Endothelial cell of umbilical vein (primary cell): ENCODE measurements at regions not wholly inside any gene's neighbourhood (a gene's known extent, or its start where the extent isn't known, plus 50 kb on each side); places are given as distances from the start of the nearest gene placed in this dataset.

Experiments
- BruUV-seq: library from RNA; stranded (reverse); fragments of 400-500 nt; replicated peaks from 2 replicates; lab custom pipeline; 2021; lab: Mats Ljungman, UMichigan
- CTCF ChIA-PET: fragments of 300-600, 350-600 bp; sonication (Branson Sonifier 250); formaldehyde crosslinking; loops from one replicate; lab custom pipeline; 2021; ENCODE audit warnings: antibody characterized with exemption, inconsistent platforms; lab: Charles Lee
- POLR2A ChIA-PET: fragments of 300-600, 350-600 bp; sonication (Branson Sonifier 250); formaldehyde crosslinking; loops from one replicate; lab custom pipeline; 2021; ENCODE audit warnings: antibody characterized with exemption, inconsistent platforms; lab: Charles Lee
- DNase-seq: peaks from one replicate; pipeline ENCODE4 v3.0.0-alpha.2; 2011; ENCODE audit warnings: low read depth, low spot score
- FAIRE-seq: peaks from 2 replicates; lab custom pipeline; 2011; peaks lifted over from hg19 to GRCh38; lab: Jason Lieb, UNC
- H2AFZ ChIP-seq: 2 replicates; pipeline ENCODE4 v1.6.0; 2012; ENCODE audit warnings: low read depth, low read length, control low read depth, inconsistent platforms
- H3K27ac ChIP-seq: 2 replicates; pipeline ENCODE4 v1.5.1; 2011; ENCODE audit warnings: low read depth, mild to moderate bottlenecking, control low read depth, low read length, moderate library complexity; ENCODE audit not compliant: insufficient read depth
- H3K27me3 ChIP-seq, 2 experiments: 2 replicates each; pipeline versions ENCODE4 v1.6.0 to v1.6.1; 2011; ENCODE audit warnings: low read length in 2 of 2, mixed read lengths in 1 of 2; ENCODE audit not compliant: control insufficient read depth in 2 of 2, insufficient read depth in 2 of 2
- H3K36me3 ChIP-seq, 2 experiments: 2 replicates in 1 of 2; 3 replicates in 1 of 2; pipeline ENCODE4 v1.5.1; 2011; ENCODE audit warnings: low read length in 2 of 2, mild to moderate bottlenecking in 1 of 2, moderate library complexity in 1 of 2; ENCODE audit not compliant: control insufficient read depth in 2 of 2, insufficient read depth in 2 of 2; ENCODE audit errors: extremely low read depth in 1 of 2
- H3K4me1 ChIP-seq: 3 replicates; pipeline ENCODE4 v1.5.1; 2011; ENCODE audit warnings: mild to moderate bottlenecking, low read length; ENCODE audit not compliant: control insufficient read depth, insufficient read depth; ENCODE audit errors: extremely low read depth
- H3K4me2 ChIP-seq: 2 replicates; pipeline ENCODE4 v1.6.1; 2011; ENCODE audit warnings: low read length, control low read depth, mixed read lengths; ENCODE audit not compliant: insufficient read depth
- H3K4me3 ChIP-seq, 3 experiments: fragments of 200-600 bp in 1 of 3; sonication (generic), shearing (Covaris generic) in 1 of 3; replicated peaks in 1 of 3; 2 replicates each; pipeline ENCODE4 v1.5.1; 2011 to 2016; ENCODE audit warnings: control low read depth in 3 of 3, low read length in 3 of 3, mild to moderate bottlenecking in 2 of 3, inconsistent platforms in 1 of 3, low read depth in 1 of 3, moderate library complexity in 1 of 3; ENCODE audit not compliant: insufficient read depth in 1 of 3
- H3K79me2 ChIP-seq: 2 replicates; pipeline ENCODE4 v1.6.0; 2012; ENCODE audit warnings: low read length, inconsistent platforms; ENCODE audit not compliant: control insufficient read depth, insufficient read depth
- H3K9ac ChIP-seq: replicated peaks from 2 replicates; pipeline ENCODE3; 2011; ENCODE audit warnings: low read length, control low read depth; ENCODE audit not compliant: insufficient read depth; ENCODE audit errors: extremely low read depth
- H3K9me1 ChIP-seq: replicated peaks from 3 replicates; pipeline ENCODE4 v1.6.0; 2011; ENCODE audit warnings: mild to moderate bottlenecking, low read length; ENCODE audit not compliant: control insufficient read depth, insufficient read depth; ENCODE audit errors: extremely low read depth
- H3K9me3 ChIP-seq: replicated peaks from 2 replicates; pipeline ENCODE4 v1.5.1; 2012; ENCODE audit warnings: low read length, inconsistent platforms; ENCODE audit not compliant: control insufficient read depth, insufficient read depth
- H4K20me1 ChIP-seq: replicated peaks from 2 replicates; pipeline ENCODE3; 2011; ENCODE audit warnings: mild to moderate bottlenecking, low read length; ENCODE audit not compliant: control insufficient read depth, insufficient read depth; ENCODE audit errors: extremely low read depth
- EZH2 ChIP-seq: IDR thresholded peaks from 2 replicates; pipeline ENCODE4 v1.6.1; 2012; ENCODE audit warnings: borderline replicate concordance, low read depth, mild to moderate bottlenecking, moderate library complexity, low read length, inconsistent platforms; ENCODE audit not compliant: severe bottlenecking
- FOS ChIP-seq: IDR thresholded peaks from 2 replicates; pipeline ENCODE4 v1.6.1; 2011; ENCODE audit warnings: mild to moderate bottlenecking, low read length, moderate library complexity, borderline replicate concordance; ENCODE audit not compliant: insufficient read depth
- GATA2 ChIP-seq: IDR thresholded peaks from 2 replicates; pipeline ENCODE4 v1.7.0; 2011; ENCODE audit warnings: low read depth, mild to moderate bottlenecking, moderate library complexity, mixed read lengths, low read length; ENCODE audit not compliant: insufficient read length, insufficient read depth
- JUN ChIP-seq: IDR thresholded peaks from 2 replicates; pipeline ENCODE4 v1.6.1; 2011; ENCODE audit warnings: borderline replicate concordance, low read depth; ENCODE audit not compliant: insufficient read length, insufficient read depth
- MYC ChIP-seq: IDR thresholded peaks from one replicate; pipeline ENCODE4 v1.6.1; 2011; ENCODE audit warnings: mild to moderate bottlenecking, low read depth, low read length
- POLR2A ChIP-seq: IDR thresholded peaks from 2 replicates; pipeline ENCODE4 v1.6.1; 2012; ENCODE audit warnings: low read depth, mild to moderate bottlenecking, control low read depth, low read length
- POLR2AphosphoS5 ChIP-seq: IDR thresholded peaks from 2 replicates; pipeline ENCODE4 v1.6.1; 2012; ENCODE audit warnings: low read depth, mild to moderate bottlenecking, control low read depth, low read length, moderate library complexity; ENCODE audit not compliant: insufficient read depth
- dilution Hi-C: fragments of 300-500 bp; cut with MboI; formaldehyde crosslinking; loops from one replicate; pipeline ENCODE4 v1.15.0; 2019; ENCODE audit warnings: low sequenced_read_pairs; ENCODE audit not compliant: extremely low pct_ligation_motif_present
- intact Hi-C: fragments of 100-400 bp; cut with micrococcal nuclease; formaldehyde crosslinking; loops from one replicate; pipeline ENCODE4 v1.10.0; 2022
- TF ChIP-seq, protein P1 (sequence below), 2 donors: IDR thresholded peaks; 1 replicate in 1 of 2; 2 replicates in 1 of 2; pipeline ENCODE4 v1.5.1; 2011; ENCODE audit warnings: low read length in 2 of 2, mild to moderate bottlenecking in 2 of 2, moderate library complexity in 2 of 2, control low read depth in 1 of 2, inconsistent platforms in 1 of 2, low read depth in 1 of 2; ENCODE audit not compliant: insufficient read depth in 1 of 2; ENCODE audit errors: extremely low read depth in 1 of 2
- TF ChIP-seq, protein P2 (sequence below): IDR thresholded peaks from 2 replicates; pipeline ENCODE4 v1.6.1; 2011; ENCODE audit not compliant: insufficient read depth, insufficient read length

DNA sequence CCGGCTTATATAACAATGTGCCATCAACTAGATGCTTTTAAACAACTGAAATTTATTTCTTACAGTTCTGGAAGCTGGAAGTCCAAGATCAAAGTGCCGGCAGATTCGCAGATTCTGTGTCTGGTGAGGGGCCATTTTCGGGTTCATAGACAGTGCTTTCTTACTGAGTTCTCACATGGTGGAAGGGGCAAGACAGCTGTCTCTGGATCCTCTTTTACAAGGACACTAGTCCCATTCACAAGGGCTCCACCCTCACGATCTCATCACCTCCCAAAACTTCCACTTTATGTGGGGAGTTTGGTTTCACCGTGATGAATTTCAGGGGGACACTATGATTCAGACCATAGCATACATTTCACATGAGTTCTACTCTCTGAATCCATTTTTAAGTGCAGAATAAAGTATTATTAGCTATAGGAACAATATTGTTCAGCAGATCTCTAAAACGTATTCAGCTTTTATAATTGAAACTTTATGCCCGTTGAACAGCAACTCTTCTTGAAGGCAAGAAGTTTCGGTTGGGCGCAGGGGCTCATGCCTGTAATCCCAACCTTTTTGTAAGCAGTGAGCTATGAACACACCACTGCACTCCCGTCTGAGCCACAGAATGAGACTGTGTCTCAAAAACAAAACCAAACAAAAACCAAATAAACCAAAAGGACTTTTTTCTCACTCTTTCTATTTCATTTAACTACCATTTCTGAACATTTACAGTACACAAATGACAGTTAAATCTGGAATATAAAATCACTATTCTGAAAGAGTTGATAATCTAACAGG is 502.8 kb downstream of the CMPK2 start:
- ChIA-PET POLR2A (no interaction called here), CTCF (no interaction called here)
- Histone ChIP-seq H3K36me3 (no peaks in the 10 kb centered on the region), H3K4me2 (no peak overlapping the region), H3K27me3 (no peaks in the 10 kb centered on the region), H3K27ac (no peak overlapping the region), H3K9me1 (no peaks in the 10 kb centered on the region), H3K9ac (no peak overlapping the region), H3K9me3 (peaks cover 6% of the 10 kb centered on the region), H3K4me3 (no peak overlapping the region), H3K4me1 (no peaks in the 10 kb centered on the region), H2AFZ (no peak overlapping the region), H4K20me1 (no peaks in the 10 kb centered on the region), H3K79me2 (no peaks in the 10 kb centered on the region)
- BruUV-seq = no TSS peak
- no peak for FAIRE-seq
- DNase-seq = no peak
- TF ChIP-seq MYC = no peak
- TF ChIP-seq FOS = no peak
- TF ChIP-seq, protein P1, sequence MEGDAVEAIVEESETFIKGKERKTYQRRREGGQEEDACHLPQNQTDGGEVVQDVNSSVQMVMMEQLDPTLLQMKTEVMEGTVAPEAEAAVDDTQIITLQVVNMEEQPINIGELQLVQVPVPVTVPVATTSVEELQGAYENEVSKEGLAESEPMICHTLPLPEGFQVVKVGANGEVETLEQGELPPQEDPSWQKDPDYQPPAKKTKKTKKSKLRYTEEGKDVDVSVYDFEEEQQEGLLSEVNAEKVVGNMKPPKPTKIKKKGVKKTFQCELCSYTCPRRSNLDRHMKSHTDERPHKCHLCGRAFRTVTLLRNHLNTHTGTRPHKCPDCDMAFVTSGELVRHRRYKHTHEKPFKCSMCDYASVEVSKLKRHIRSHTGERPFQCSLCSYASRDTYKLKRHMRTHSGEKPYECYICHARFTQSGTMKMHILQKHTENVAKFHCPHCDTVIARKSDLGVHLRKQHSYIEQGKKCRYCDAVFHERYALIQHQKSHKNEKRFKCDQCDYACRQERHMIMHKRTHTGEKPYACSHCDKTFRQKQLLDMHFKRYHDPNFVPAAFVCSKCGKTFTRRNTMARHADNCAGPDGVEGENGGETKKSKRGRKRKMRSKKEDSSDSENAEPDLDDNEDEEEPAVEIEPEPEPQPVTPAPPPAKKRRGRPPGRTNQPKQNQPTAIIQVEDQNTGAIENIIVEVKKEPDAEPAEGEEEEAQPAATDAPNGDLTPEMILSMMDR (IDR thresholded peaks at IDR 0.05; ENCODE audit: extremely low read depth in 1 of 2, insufficient read depth in 1 of 2, low read depth in 1 of 2, low read length in 2 of 2) = no peak
- TF ChIP-seq, protein P2, sequence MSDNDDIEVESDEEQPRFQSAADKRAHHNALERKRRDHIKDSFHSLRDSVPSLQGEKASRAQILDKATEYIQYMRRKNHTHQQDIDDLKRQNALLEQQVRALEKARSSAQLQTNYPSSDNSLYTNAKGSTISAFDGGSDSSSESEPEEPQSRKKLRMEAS = no peak
- no peak for TF ChIP-seq GATA2
- TF ChIP-seq JUN = no peak
- no peak for TF ChIP-seq EZH2
- no peak for TF ChIP-seq POLR2AphosphoS5
- no peak for TF ChIP-seq POLR2A
- intact Hi-C loops = no loop called here
- dilution Hi-C loops = no loop called here
